HG02623 (cell line): ENCODE measurements at regions not wholly inside any gene's neighbourhood (a gene's known extent, or its start where the extent isn't known, plus 50 kb on each side); places are given as distances from the start of the nearest gene placed in this dataset.
A peak's percentile ranks its signal among the peaks of the same experiment; 100 is the strongest.
"Not testable (repeated sequence)": the region's sequence is repeated elsewhere in the genome, so short reads cannot be mapped to it uniquely, and the experiment has no call there.

ENCODE experiments used
- ATAC-seq: cut with Tn5 transposase; IDR thresholded peaks from one replicate; pipeline ENCODE4 v1.9.1; 2021; ENCODE audit warnings: moderate library complexity; ENCODE audit not compliant: unreplicated experiment

- not testable (repeated sequence) for ATAC-seq
Observed at GRCh38 chr3:195635262-195635873, 51.6 kb upstream of the APOD start.

GRCh38 chr3:195634426-195635261 is 50.9 kb upstream of the APOD start:
- ATAC-seq = peak; percentile 94
